Brain microvascular endothelial cell (primary cell): ENCODE measurements at regions not wholly inside any gene's neighbourhood (a gene's known extent, or its start where the extent isn't known, plus 50 kb on each side); places are given as distances from the start of the nearest gene placed in this dataset.

Experiments used
- DNase-seq: peaks from one replicate; pipeline ENCODE4 v3.0.0-alpha.2; 2020
- H3K27ac ChIP-seq: fragments of 250-450 bp; sonication (Bioruptor Pico); 2 replicates; pipeline ENCODE4 v1.5.1; 2020; ENCODE audit warnings: mild to moderate bottlenecking, moderate library complexity
- H3K27me3 ChIP-seq: fragments of 250-450 bp; sonication (Bioruptor Pico); replicated peaks from 2 replicates; pipeline ENCODE4 v1.5.1; 2020; ENCODE audit warnings: mild to moderate bottlenecking
- H3K36me3 ChIP-seq: fragments of 250-450 bp; sonication (Bioruptor Pico); replicated peaks from 2 replicates; pipeline ENCODE4 v1.5.1; 2020; ENCODE audit warnings: mild to moderate bottlenecking
- H3K4me3 ChIP-seq: 2 replicates; pipeline ENCODE4 v1.5.1; 2011; ENCODE audit warnings: low read depth, mild to moderate bottlenecking, control low read depth, low read length, moderate library complexity
- CTCF ChIP-seq: IDR thresholded peaks from 2 replicates; pipeline ENCODE4 v1.5.1; 2011; ENCODE audit warnings: low read depth, mild to moderate bottlenecking, moderate library complexity, low read length, control low read depth, inconsistent platforms; ENCODE audit errors: missing control alignments
- in situ Hi-C: cut with HindIII; loops from 2 replicates; pipeline ENCODE4 v1.10.0; 2017; ENCODE audit warnings: low sequenced_read_pairs, low pct_ligation_motif_present

- peak; percentile 11 for DNase-seq
- no peaks in the 10 kb centered on the region for H3K27me3 ChIP-seq
- no peaks in the 10 kb centered on the region for H3K36me3 ChIP-seq
- no peak overlapping the region for H3K27ac ChIP-seq
- no peak overlapping the region for H3K4me3 ChIP-seq
- in situ Hi-C loops, result no loop called here
- no peak for TF ChIP-seq CTCF
Measured at GRCh38 chr12:90621927-90622326, 333.0 kb downstream of the CCER1 start.

GRCh38 chr12:90619943-90620342, 335.0 kb downstream of the CCER1 start:
- in situ Hi-C loops, result no loop called here
- no peak for DNase-seq
- H3K27me3 ChIP-seq, result no peaks in the 10 kb centered on the region
- H3K4me3 ChIP-seq, result no peak overlapping the region
- H3K27ac ChIP-seq, result no peak overlapping the region
- no peaks in the 10 kb centered on the region for H3K36me3 ChIP-seq
- TF ChIP-seq CTCF, result no peak

GRCh38 chr12:90618586-90618985, 336.4 kb downstream of the CCER1 start:
- Histone ChIP-seq H3K4me3 (no peak overlapping the region), H3K36me3 (no peaks in the 10 kb centered on the region), H3K27ac (no peak overlapping the region), H3K27me3 (no peaks in the 10 kb centered on the region)
- in situ Hi-C loops, result no loop called here
- DNase-seq, result no peak
- TF ChIP-seq CTCF, result no peak

GRCh38 chr12:90611891-90612290, 343.1 kb downstream of the CCER1 start:
- Histone ChIP-seq H3K27ac (no peak overlapping the region), H3K27me3 (no peaks in the 10 kb centered on the region), H3K4me3 (no peak overlapping the region), H3K36me3 (no peaks in the 10 kb centered on the region)
- DNase-seq, result no peak
- TF ChIP-seq CTCF, result no peak
- in situ Hi-C loops, result no loop called here

GRCh38 chr12:90611048-90611447, 343.9 kb downstream of the CCER1 start:
- no peaks in the 10 kb centered on the region for H3K36me3 ChIP-seq
- H3K27ac ChIP-seq, result no peak overlapping the region
- H3K4me3 ChIP-seq, result no peak overlapping the region
- TF ChIP-seq CTCF, result no peak
- in situ Hi-C loops, result no loop called here
- no peak for DNase-seq
- no peaks in the 10 kb centered on the region for H3K27me3 ChIP-seq

GRCh38 chr12:90593596-90594295, 361.2 kb downstream of the CCER1 start:
- DNase-seq, result no peak
- Histone ChIP-seq H3K27ac (no peak overlapping the region), H3K4me3 (no peak overlapping the region), H3K36me3 (no peaks in the 10 kb centered on the region), H3K27me3 (no peaks in the 10 kb centered on the region)
- in situ Hi-C loops, result no loop called here
- TF ChIP-seq CTCF, result no peak
